Calu3 (cell line): ENCODE measurements at regions not wholly inside any gene's neighbourhood (a gene's known extent, or its start where the extent isn't known, plus 50 kb on each side); places are given as distances from the start of the nearest gene placed in this dataset.

Experiments
- BruUV-seq: library from RNA; stranded (reverse); fragments of 400-500 nt; replicated peaks from 2 replicates; lab custom pipeline; 2021; lab: Mats Ljungman, UMichigan
- CTCF ChIA-PET: fragments of 300-600 bp; sonication (Branson Sonifier 250); formaldehyde crosslinking; loops from one replicate; lab custom pipeline; 2022; ENCODE audit warnings: antibody characterized with exemption; lab: Charles Lee
- DNase-seq: peaks from one replicate; pipeline ENCODE4 v3.0.0; 2022
- H3K27ac Mint-ChIP-seq: one replicate; pipeline ENCODE4 v1.8.0; 2022; ENCODE audit warnings: mixed read lengths; ENCODE audit not compliant: unreplicated experiment
- H3K27me3 Mint-ChIP-seq: one replicate; pipeline ENCODE4 v1.8.0; 2022; ENCODE audit warnings: mixed read lengths; ENCODE audit not compliant: unreplicated experiment
- H3K36me3 Mint-ChIP-seq: one replicate; pipeline ENCODE4 v1.8.0; 2022; ENCODE audit warnings: mild to moderate bottlenecking, moderate library complexity, mixed read lengths; ENCODE audit not compliant: insufficient read depth, unreplicated experiment
- H3K4me1 Mint-ChIP-seq: one replicate; pipeline ENCODE4 v1.8.0; 2022; ENCODE audit warnings: mild to moderate bottlenecking, low read depth, mixed read lengths; ENCODE audit not compliant: unreplicated experiment
- H3K4me3 Mint-ChIP-seq: one replicate; pipeline ENCODE4 v1.8.0; 2022; ENCODE audit warnings: mild to moderate bottlenecking, low read depth, moderate library complexity, mixed read lengths; ENCODE audit not compliant: unreplicated experiment
- H3K9me3 Mint-ChIP-seq: one replicate; pipeline ENCODE4 v1.8.0; 2022; ENCODE audit warnings: low read depth, mixed read lengths; ENCODE audit not compliant: unreplicated experiment
- CTCF ChIP-seq: fragments of 200-600 bp; IDR thresholded peaks from one replicate; pipeline ENCODE4 v1.8.0; 2022; ENCODE audit warnings: antibody characterized with exemption; ENCODE audit not compliant: unreplicated experiment
- intact Hi-C: fragments of 100-400 bp; cut with micrococcal nuclease; formaldehyde crosslinking; loops from one replicate; pipeline ENCODE4 v1.10.0; 2022; ENCODE audit not compliant: unreplicated experiment

GRCh38 chr3:4019501-4019900 is 220.3 kb downstream of the LRRN1 start:
- CTCF ChIA-PET, result no interaction called here
- Mint-ChIP-seq H3K27me3 (no peaks in the 10 kb centered on the region), H3K4me1 (no peaks in the 10 kb centered on the region), H3K36me3 (no peaks in the 10 kb centered on the region), H3K4me3 (no peak overlapping the region), H3K9me3 (peaks cover 5% of the 10 kb centered on the region), H3K27ac (no peak overlapping the region)
- no peak for DNase-seq
- no peak for TF ChIP-seq CTCF
- intact Hi-C loops, result no loop called here
- BruUV-seq, result no TSS peak

GRCh38 chr3:4021162-4021561 is 221.9 kb downstream of the LRRN1 start:
- H3K36me3 Mint-ChIP-seq, result no peaks in the 10 kb centered on the region
- CTCF ChIA-PET, result no interaction called here
- H3K27ac Mint-ChIP-seq, result no peak overlapping the region
- no peak for TF ChIP-seq CTCF
- no peak for DNase-seq
- no peak overlapping the region for H3K4me3 Mint-ChIP-seq
- H3K9me3 Mint-ChIP-seq, result peaks cover 2% of the 10 kb centered on the region
- no peaks in the 10 kb centered on the region for H3K27me3 Mint-ChIP-seq
- intact Hi-C loops, result no loop called here
- H3K4me1 Mint-ChIP-seq, result no peaks in the 10 kb centered on the region
- no TSS peak for BruUV-seq

- H3K27ac Mint-ChIP-seq, result no peak overlapping the region
- no peaks in the 10 kb centered on the region for H3K27me3 Mint-ChIP-seq
- no peaks in the 10 kb centered on the region for H3K4me1 Mint-ChIP-seq
- DNase-seq, result no peak
- no TSS peak for BruUV-seq
- peaks cover 3% of the 10 kb centered on the region for H3K9me3 Mint-ChIP-seq
- CTCF ChIA-PET, result no interaction called here
- no peaks in the 10 kb centered on the region for H3K36me3 Mint-ChIP-seq
- intact Hi-C loops, result no loop called here
- no peak overlapping the region for H3K4me3 Mint-ChIP-seq
- no peak for TF ChIP-seq CTCF
Measured at GRCh38 chr3:4029135-4029534, 229.9 kb downstream of the LRRN1 start.

GRCh38 chr3:4030624-4031023 is 231.4 kb downstream of the LRRN1 start:
- CTCF ChIA-PET, result no interaction called here
- intact Hi-C loops, result no loop called here

More at GRCh38 chr3:4030624-4031023, 231.4 kb downstream of the LRRN1 start:
- no peak overlapping the region for H3K27ac Mint-ChIP-seq
- no peaks in the 10 kb centered on the region for H3K27me3 Mint-ChIP-seq
- DNase-seq, result no peak
- H3K36me3 Mint-ChIP-seq, result no peaks in the 10 kb centered on the region
- no TSS peak for BruUV-seq
- H3K4me3 Mint-ChIP-seq, result no peak overlapping the region
- no peak for TF ChIP-seq CTCF
- no peaks in the 10 kb centered on the region for H3K4me1 Mint-ChIP-seq
- H3K9me3 Mint-ChIP-seq, result peaks cover 3% of the 10 kb centered on the region
